DMS153 treated with DMSO at 0.1 percent for 48 hours (cell line): ENCODE measurements at regions not wholly inside any gene's neighbourhood (a gene's known extent, or its start where the extent isn't known, plus 50 kb on each side); places are given as distances from the start of the nearest gene placed in this dataset.
"Not testable (repeated sequence)": the region's sequence is repeated elsewhere in the genome, so short reads cannot be mapped to it uniquely, and the experiment has no call there.

Experiments
- DNase-seq: peaks from one replicate; lab custom pipeline; 2025; ENCODE audit not compliant: unreplicated experiment; lab: John Stamatoyannopoulos, UW

GRCh38 chr5:39674209-39675082 is 249.7 kb upstream of the DAB2 start:
- DNase-seq = no peak

- no peak for DNase-seq
Measured at GRCh38 chr5:39671561-39671961, 246.8 kb upstream of the DAB2 start.

GRCh38 chr5:39670955-39671354 is 246.2 kb upstream of the DAB2 start:
- DNase-seq = no peak

GRCh38 chr5:39670391-39670790 is 245.6 kb upstream of the DAB2 start:
- DNase-seq = no peak

- DNase-seq = no peak
Measured at GRCh38 chr5:39668980-39669379, 244.2 kb upstream of the DAB2 start.

- no peak for DNase-seq
Measured at GRCh38 chr5:39665328-39665727, 240.5 kb upstream of the DAB2 start.

GRCh38 chr5:39662945-39663344 is 238.2 kb upstream of the DAB2 start:
- no peak for DNase-seq

- no peak for DNase-seq
Measured at GRCh38 chr5:39661026-39661779, 236.4 kb upstream of the DAB2 start.

- DNase-seq = no peak
Measured at GRCh38 chr5:39660020-39660419, 235.2 kb upstream of the DAB2 start.

GRCh38 chr5:39658866-39659265 is 234.1 kb upstream of the DAB2 start:
- DNase-seq = no peak

GRCh38 chr5:39657943-39658342 is 233.2 kb upstream of the DAB2 start:
- DNase-seq = no peak

- DNase-seq = no peak
Measured at GRCh38 chr5:39656600-39656999, 231.8 kb upstream of the DAB2 start.

GRCh38 chr5:39654715-39655114 is 229.9 kb upstream of the DAB2 start:
- DNase-seq = no peak

GRCh38 chr5:39652481-39652880 is 227.7 kb upstream of the DAB2 start:
- DNase-seq = not testable (repeated sequence)

- no peak for DNase-seq
Measured at GRCh38 chr5:39652036-39652435, 227.3 kb upstream of the DAB2 start.

GRCh38 chr5:39650008-39650762 is 225.4 kb upstream of the DAB2 start:
- DNase-seq = no peak

- DNase-seq = no peak
Measured at GRCh38 chr5:39648848-39649227, 224.1 kb upstream of the DAB2 start.

- no peak for DNase-seq
Measured at GRCh38 chr5:39648085-39648847, 223.5 kb upstream of the DAB2 start.

- no peak for DNase-seq
Measured at GRCh38 chr5:39640552-39640951, 215.8 kb upstream of the DAB2 start.

GRCh38 chr5:39639618-39640089 is 214.9 kb upstream of the DAB2 start:
- no peak for DNase-seq

- no peak for DNase-seq
Measured at GRCh38 chr5:39638813-39639212, 214.0 kb upstream of the DAB2 start.
